Ishikawa (cell line): ENCODE measurements at regions not wholly inside any gene's neighbourhood (a gene's known extent, or its start where the extent isn't known, plus 50 kb on each side); places are given as distances from the start of the nearest gene placed in this dataset.

Source experiments
- EP300 ChIP-seq: IDR thresholded peaks from 2 replicates; pipeline ENCODE4 v1.6.1; 2012; ENCODE audit warnings: borderline replicate concordance
- FOXM1 ChIP-seq: IDR thresholded peaks from 2 replicates; pipeline ENCODE4 v1.6.1; 2012; ENCODE audit warnings: low read depth, borderline replicate concordance
- RAD21 ChIP-seq: IDR thresholded peaks from 2 replicates; pipeline ENCODE4 v1.6.1; 2012; ENCODE audit warnings: low read depth
- TAF1 ChIP-seq: IDR thresholded peaks from 2 replicates; pipeline ENCODE4 v1.6.1; 2012; ENCODE audit warnings: low read depth, mild to moderate bottlenecking
- YY1 ChIP-seq: IDR thresholded peaks from 2 replicates; pipeline ENCODE4 v1.6.1; 2012; ENCODE audit warnings: low read depth

- TF ChIP-seq TAF1: no peak
- TF ChIP-seq FOXM1: no peak
- no peak for TF ChIP-seq EP300
- TF ChIP-seq RAD21: no peak
- TF ChIP-seq YY1: no peak
Observed at GRCh38 chr4:95742179-95742578, 97.7 kb upstream of the PDHA2 start.
